ENCODE measurements at regions not wholly inside any gene's neighbourhood (a gene's known extent, or its start where the extent isn't known, plus 50 kb on each side); places are given as distances from the start of the nearest gene placed in this dataset.
"Not testable (repeated sequence)": the region's sequence is repeated elsewhere in the genome, so short reads cannot be mapped to it uniquely, and the experiment has no call there.

- DNase-seq (ENCODE audit: extremely low spot score, insufficient read length, low read depth) (no peak), FAIRE-seq (no peak)
Measured at GRCh38 chr20:7146552-7147219, 379.2 kb downstream of the BMP2 start.

GRCh38 chr20:7147220-7147601, 379.7 kb downstream of the BMP2 start:
- DNase-seq (ENCODE audit: extremely low spot score, insufficient read length, low read depth): no peak
- FAIRE-seq: no peak

GRCh38 chr20:7151676-7152470, 384.4 kb downstream of the BMP2 start:
- no peak for FAIRE-seq
- DNase-seq (ENCODE audit: extremely low spot score, insufficient read length, low read depth): no peak

GRCh38 chr20:7155282-7155681, 387.8 kb downstream of the BMP2 start:
- FAIRE-seq (no peak), DNase-seq (ENCODE audit: extremely low spot score, insufficient read length, low read depth) (no peak)

GRCh38 chr20:7155794-7156193, 388.3 kb downstream of the BMP2 start:
- DNase-seq (ENCODE audit: extremely low spot score, insufficient read length, low read depth): no peak
- FAIRE-seq: no peak

GRCh38 chr20:7159903-7160302, 392.4 kb downstream of the BMP2 start:
- FAIRE-seq: no peak
- no peak for DNase-seq (ENCODE audit: extremely low spot score, insufficient read length, low read depth)

- no peak for DNase-seq (ENCODE audit: extremely low spot score, insufficient read length, low read depth)
- FAIRE-seq: no peak
Measured at GRCh38 chr20:7161690-7162089, 394.2 kb downstream of the BMP2 start.

- no peak for FAIRE-seq
- no peak for DNase-seq (ENCODE audit: extremely low spot score, insufficient read length, low read depth)
Measured at GRCh38 chr20:7171911-7172310, 404.4 kb downstream of the BMP2 start.

- FAIRE-seq (no peak), DNase-seq (ENCODE audit: extremely low spot score, insufficient read length, low read depth) (no peak)
Measured at GRCh38 chr20:7174554-7174953, 407.1 kb downstream of the BMP2 start.

- not testable (repeated sequence) for DNase-seq (ENCODE audit: extremely low spot score, insufficient read length, low read depth); FAIRE-seq
Measured at GRCh38 chr20:7175827-7176226, 408.3 kb downstream of the BMP2 start.

- DNase-seq (ENCODE audit: extremely low spot score, insufficient read length, low read depth) (no peak), FAIRE-seq (no peak)
Measured at GRCh38 chr20:7178004-7178403, 410.5 kb downstream of the BMP2 start.

GRCh38 chr20:7180256-7181045, 413.0 kb downstream of the BMP2 start:
- FAIRE-seq (no peak), DNase-seq (ENCODE audit: extremely low spot score, insufficient read length, low read depth) (no peak)

- no peak for FAIRE-seq
- no peak for DNase-seq (ENCODE audit: extremely low spot score, insufficient read length, low read depth)
Measured at GRCh38 chr20:7189231-7189630, 421.7 kb downstream of the BMP2 start.

- no peak for FAIRE-seq
Measured at GRCh38 chr20:7193681-7194080, 426.2 kb downstream of the BMP2 start.

GRCh38 chr20:7195704-7196103, 428.2 kb downstream of the BMP2 start:
- FAIRE-seq (no peak), DNase-seq (ENCODE audit: extremely low spot score, insufficient read length, low read depth) (no peak)

More at GRCh38 chr20:7193681-7194080, 426.2 kb downstream of the BMP2 start:
- DNase-seq (ENCODE audit: extremely low spot score, insufficient read length, low read depth): no peak

GRCh38 chr20:7196481-7196880, 429.0 kb downstream of the BMP2 start:
- FAIRE-seq: no peak
- DNase-seq (ENCODE audit: extremely low spot score, insufficient read length, low read depth): no peak

- DNase-seq (ENCODE audit: extremely low spot score, insufficient read length, low read depth) (no peak), FAIRE-seq (no peak)
Measured at GRCh38 chr20:7199861-7200260, 432.4 kb downstream of the BMP2 start.

GRCh38 chr20:7207186-7207798, 439.8 kb downstream of the BMP2 start:
- DNase-seq (ENCODE audit: extremely low spot score, insufficient read length, low read depth) (no peak), FAIRE-seq (no peak)

- no peak for DNase-seq (ENCODE audit: extremely low spot score, insufficient read length, low read depth)
- FAIRE-seq: no peak
Measured at GRCh38 chr20:7210910-7211309, 443.4 kb downstream of the BMP2 start.

GRCh38 chr20:7214081-7214740, 446.7 kb downstream of the BMP2 start:
- DNase-seq (ENCODE audit: extremely low spot score, insufficient read length, low read depth) (no peak), FAIRE-seq (no peak)
